ENCODE measurements at regions not wholly inside any gene's neighbourhood (a gene's known extent, or its start where the extent isn't known, plus 50 kb on each side); places are given as distances from the start of the nearest gene placed in this dataset.

DNA sequence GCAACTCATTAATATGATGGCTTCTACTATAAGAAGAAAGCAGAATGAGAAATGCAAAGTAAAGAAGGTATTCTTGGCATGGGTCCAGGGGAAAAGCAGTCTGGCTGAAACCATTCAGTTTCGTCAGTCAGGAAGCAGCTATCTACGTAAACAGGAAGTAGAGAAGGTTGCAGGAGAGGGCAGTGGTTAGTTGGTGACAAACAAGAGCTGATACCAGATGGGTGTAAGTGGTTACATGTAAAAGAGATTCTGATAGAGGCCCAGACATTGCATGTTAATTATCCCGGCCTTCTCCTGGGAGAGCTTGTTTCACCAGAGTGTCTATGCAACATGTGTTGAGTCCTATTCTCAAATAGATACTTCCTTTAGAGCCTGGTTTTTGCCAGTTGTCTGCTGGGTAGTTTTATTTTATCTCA, 58.4 kb upstream of the PSMA1 start:
- H3K9me3 Mint-ChIP-seq: peaks cover 33% of the 10 kb centered on the region
- peak overlapping the region; percentile 59 for H3K27ac Mint-ChIP-seq
- WGBS, 2 experiments (ENCODE audit: insufficient coverage in 1 of 2, insufficient read length in 1 of 2): 75 to 86% methylated on average over 2 to 3 of the region's 3 CpGs
- no peak overlapping the region for H3K4me3 ChIP-seq (ENCODE audit: low read length)
- no peak overlapping the region for H3K4me3 Mint-ChIP-seq
- H3K9ac ChIP-seq (ENCODE audit: extremely low read depth, low read length, poor library complexity, severe bottlenecking): no peak overlapping the region
- peaks cover 16% of the 10 kb centered on the region for H3K4me1 Mint-ChIP-seq
- H3K36me3 Mint-ChIP-seq (ENCODE audit: low read depth): no peaks in the 10 kb centered on the region
- peaks cover 13% of the 10 kb centered on the region for H3K9me3 ChIP-seq (ENCODE audit: control insufficient read depth, low read length)
- no peak for DNase-seq
- H3K27ac ChIP-seq (ENCODE audit: low read depth, low read length): no peak overlapping the region
- H3K27me3 Mint-ChIP-seq (ENCODE audit: insufficient read depth): peaks cover 16% of the 10 kb centered on the region
- H3K36me3 ChIP-seq (ENCODE audit: control insufficient read depth, insufficient read depth, low read length): no peaks in the 10 kb centered on the region
- peaks cover 23% of the 10 kb centered on the region for H3K27me3 ChIP-seq (ENCODE audit: control insufficient read depth, insufficient read depth, low read length, poor library complexity, severe bottlenecking)
- TF ChIP-seq, protein P1, sequence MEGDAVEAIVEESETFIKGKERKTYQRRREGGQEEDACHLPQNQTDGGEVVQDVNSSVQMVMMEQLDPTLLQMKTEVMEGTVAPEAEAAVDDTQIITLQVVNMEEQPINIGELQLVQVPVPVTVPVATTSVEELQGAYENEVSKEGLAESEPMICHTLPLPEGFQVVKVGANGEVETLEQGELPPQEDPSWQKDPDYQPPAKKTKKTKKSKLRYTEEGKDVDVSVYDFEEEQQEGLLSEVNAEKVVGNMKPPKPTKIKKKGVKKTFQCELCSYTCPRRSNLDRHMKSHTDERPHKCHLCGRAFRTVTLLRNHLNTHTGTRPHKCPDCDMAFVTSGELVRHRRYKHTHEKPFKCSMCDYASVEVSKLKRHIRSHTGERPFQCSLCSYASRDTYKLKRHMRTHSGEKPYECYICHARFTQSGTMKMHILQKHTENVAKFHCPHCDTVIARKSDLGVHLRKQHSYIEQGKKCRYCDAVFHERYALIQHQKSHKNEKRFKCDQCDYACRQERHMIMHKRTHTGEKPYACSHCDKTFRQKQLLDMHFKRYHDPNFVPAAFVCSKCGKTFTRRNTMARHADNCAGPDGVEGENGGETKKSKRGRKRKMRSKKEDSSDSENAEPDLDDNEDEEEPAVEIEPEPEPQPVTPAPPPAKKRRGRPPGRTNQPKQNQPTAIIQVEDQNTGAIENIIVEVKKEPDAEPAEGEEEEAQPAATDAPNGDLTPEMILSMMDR (conservative IDR thresholded peaks at IDR 0.05): no peak
- no peaks in the 10 kb centered on the region for H3K4me1 ChIP-seq (ENCODE audit: control insufficient read depth, insufficient read depth, low read length)

DNA sequence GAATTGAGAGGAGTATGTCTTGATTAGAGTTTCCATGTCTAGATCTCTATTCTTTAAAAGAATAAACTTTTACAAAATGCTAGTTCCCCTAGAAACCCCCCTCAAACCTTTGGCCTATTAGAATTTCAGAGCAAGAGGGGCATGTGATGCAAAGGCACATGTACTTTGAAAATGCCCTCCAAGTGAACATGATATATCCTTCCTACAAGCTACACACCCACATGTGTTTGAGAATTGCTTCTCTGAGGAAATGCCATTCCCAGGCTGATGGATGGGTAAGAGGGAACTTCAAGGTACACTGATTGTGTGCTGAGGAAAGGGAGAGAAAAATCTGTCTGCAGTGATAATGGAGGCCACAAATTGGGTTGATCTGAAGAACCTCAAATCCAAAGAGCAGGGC, 59.5 kb upstream of the PSMA1 start:
- Mint-ChIP-seq H3K36me3 (ENCODE audit: low read depth) (no peaks in the 10 kb centered on the region), H3K27ac (no peak overlapping the region), H3K4me1 (peaks cover 23% of the 10 kb centered on the region), H3K4me3 (no peak overlapping the region), H3K27me3 (ENCODE audit: insufficient read depth) (peaks cover 15% of the 10 kb centered on the region), H3K9me3 (peaks cover 22% of the 10 kb centered on the region)
- H3K9me3 ChIP-seq (ENCODE audit: control insufficient read depth, low read length): peaks cover 3% of the 10 kb centered on the region
- TF ChIP-seq, protein P1 (conservative IDR thresholded peaks at IDR 0.05): no peak
- H3K4me1 ChIP-seq (ENCODE audit: control insufficient read depth, insufficient read depth, low read length): no peaks in the 10 kb centered on the region
- H3K4me3 ChIP-seq (ENCODE audit: low read length): no peak overlapping the region
- no peak for DNase-seq
- no peaks in the 10 kb centered on the region for H3K36me3 ChIP-seq (ENCODE audit: control insufficient read depth, insufficient read depth, low read length)
- H3K9ac ChIP-seq (ENCODE audit: extremely low read depth, low read length, poor library complexity, severe bottlenecking): no peak overlapping the region
- H3K27ac ChIP-seq (ENCODE audit: low read depth, low read length): no peak overlapping the region
- H3K27me3 ChIP-seq (ENCODE audit: control insufficient read depth, insufficient read depth, low read length, poor library complexity, severe bottlenecking): peaks cover 28% of the 10 kb centered on the region

DNA sequence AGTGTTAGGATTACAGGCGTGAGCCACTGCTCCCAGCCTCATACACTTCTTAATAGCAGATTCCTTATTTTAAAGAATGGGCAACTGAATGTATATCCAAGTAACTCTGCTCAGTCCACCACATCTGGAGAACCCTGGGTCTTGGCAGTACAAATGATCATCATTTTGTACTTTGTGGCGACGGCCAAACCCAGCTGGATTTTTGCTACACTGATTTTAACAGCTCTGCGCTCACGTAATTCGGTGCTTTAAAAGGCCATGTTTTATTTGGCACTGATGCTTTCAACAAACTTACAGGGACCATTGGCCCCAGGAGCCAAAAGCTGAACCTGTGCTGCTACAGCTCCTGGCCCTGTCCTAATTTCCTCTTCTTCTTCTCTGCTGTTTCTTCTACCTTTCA, 60.8 kb upstream of the PDE3B start:
- Histone ChIP-seq H3K9me3 (ENCODE audit: control insufficient read depth, low read length) (no peaks in the 10 kb centered on the region), H3K27ac (ENCODE audit: low read depth, low read length) (no peak overlapping the region), H3K27me3 (ENCODE audit: control insufficient read depth, insufficient read depth, low read length, poor library complexity, severe bottlenecking) (peaks cover 53% of the 10 kb centered on the region), H3K4me1 (ENCODE audit: control insufficient read depth, insufficient read depth, low read length) (no peaks in the 10 kb centered on the region), H3K4me3 (ENCODE audit: low read length) (no peak overlapping the region), H3K36me3 (ENCODE audit: control insufficient read depth, insufficient read depth, low read length) (no peaks in the 10 kb centered on the region), H3K9ac (ENCODE audit: extremely low read depth, low read length, poor library complexity, severe bottlenecking) (no peak overlapping the region)
- TF ChIP-seq, protein P1 (conservative IDR thresholded peaks at IDR 0.05): no peak
- H3K4me1 Mint-ChIP-seq: peaks cover 25% of the 10 kb centered on the region
- 93 to 95% methylated on average over 6 of the region's 6 CpGs for WGBS, 2 experiments (ENCODE audit: insufficient coverage in 1 of 2, insufficient read length in 1 of 2)
- H3K9me3 Mint-ChIP-seq: no peaks in the 10 kb centered on the region
- H3K36me3 Mint-ChIP-seq (ENCODE audit: low read depth): no peaks in the 10 kb centered on the region
- DNase-seq: no peak
- H3K27me3 Mint-ChIP-seq (ENCODE audit: insufficient read depth): peaks cover 14% of the 10 kb centered on the region
- no peak overlapping the region for H3K4me3 Mint-ChIP-seq
- no peak overlapping the region for H3K27ac Mint-ChIP-seq

All from endodermal cell (in vitro differentiated cells).